Sigmoid colon (tissue), 6 donors: ENCODE measurements at regions not wholly inside any gene's neighbourhood (a gene's known extent, or its start where the extent isn't known, plus 50 kb on each side); places are given as distances from the start of the nearest gene placed in this dataset.

Source experiments
- DNase-seq: peaks from one replicate; pipeline ENCODE4 v3.0.0-alpha.2; 2019
- H3K27ac ChIP-seq, 4 donors: fragments of 200-600 bp; sonication (generic); one replicate each; pipeline ENCODE4 v1.5.1; 2016 to 2019; ENCODE audit warnings: mild to moderate bottlenecking in 1 of 4
- H3K27me3 ChIP-seq, 3 donors: fragments of 200-600 bp; sonication (generic); one replicate each; pipeline ENCODE4 v1.5.1; 2019; ENCODE audit warnings: mild to moderate bottlenecking in 1 of 3
- H3K36me3 ChIP-seq, 4 donors: fragments of 200-600 bp; sonication (generic); one replicate each; pipeline ENCODE4 v1.5.1; 2016 to 2019
- H3K4me1 ChIP-seq, 4 donors: fragments of 200-600 bp; sonication (generic); one replicate each; pipeline ENCODE4 v1.5.1; 2017 to 2019
- H3K4me3 ChIP-seq, 4 donors: fragments of 200-600 bp; sonication (generic); one replicate each; pipeline ENCODE4 v1.5.1; 2017 to 2019; ENCODE audit warnings: mild to moderate bottlenecking in 2 of 4, moderate library complexity in 1 of 4
- H3K9me3 ChIP-seq, 4 donors: fragments of 200-600 bp in 3 of 4; sonication (generic) in 3 of 4; one replicate each; pipeline versions ENCODE4 v1.5.1 to v1.6.1; 2013 to 2019
- EP300 ChIP-seq, 4 donors: sonication (generic); formaldehyde crosslinking; IDR thresholded peaks; one replicate each; pipeline ENCODE4 v1.6.1; 2017; ENCODE audit warnings: antibody characterized with exemption in 4 of 4
- POLR2A ChIP-seq, 2 donors: fragments of 450-650 bp; IDR thresholded peaks; one replicate each; pipeline ENCODE4 v1.6.1; 2016; ENCODE audit warnings: antibody characterized with exemption in 2 of 2, mild to moderate bottlenecking in 2 of 2, moderate library complexity in 2 of 2
- POLR2AphosphoS5 ChIP-seq, 4 donors: sonication (generic); formaldehyde crosslinking; IDR thresholded peaks; one replicate each; pipeline ENCODE4 v1.6.1; 2017; ENCODE audit warnings: antibody characterized with exemption in 4 of 4
- WGBS, 2 donors: extraction: QIAGEN DNeasy Blood & Tissue Kit; methylation state at CpG; one replicate each; pipeline ENCODE4 v1.1.7; 2013; 5-methylcytosine and 5-hydroxymethylcytosine counted together
- intact Hi-C: fragments of 100-400 bp; cut with DNase I; formaldehyde crosslinking; loops from one replicate; pipeline ENCODE4 v1.15.1; 2023
- TF ChIP-seq, protein P1 (sequence below), 4 experiments: fragments of 450-650 bp in 3 of 4; fragments of 200-600 bp in 1 of 4; IDR thresholded peaks; one replicate each; pipeline ENCODE4 v1.5.1; 2016 to 2019; ENCODE audit warnings: antibody characterized with exemption in 4 of 4, mild to moderate bottlenecking in 3 of 4, moderate library complexity in 2 of 4
- donor health status: healthy with polysubstance abuse.
- donor health status: healthy.

DNA sequence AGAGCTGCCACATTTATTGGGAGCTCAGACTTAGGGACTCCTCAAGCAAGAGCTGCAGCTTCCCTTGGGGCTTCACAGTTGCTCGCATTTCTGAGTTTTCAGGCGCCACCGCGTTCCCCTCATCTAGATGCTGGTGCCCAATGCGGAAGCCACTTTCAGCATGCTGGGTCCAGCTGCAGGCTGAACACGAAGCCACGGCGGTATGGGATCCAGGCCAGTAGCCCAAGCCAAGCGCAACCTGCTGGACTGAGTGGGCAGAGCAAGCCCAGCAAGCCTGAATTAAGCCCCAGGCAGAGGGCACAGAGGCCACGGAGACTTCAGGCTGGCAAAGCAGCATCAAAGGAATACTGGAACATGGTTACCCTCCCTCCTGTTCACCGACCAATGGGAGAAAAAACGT, 391.5 kb downstream of the HTR1A start:
- no peaks in the 10 kb centered on the region for H3K4me1 ChIP-seq
- TF ChIP-seq, protein P1, sequence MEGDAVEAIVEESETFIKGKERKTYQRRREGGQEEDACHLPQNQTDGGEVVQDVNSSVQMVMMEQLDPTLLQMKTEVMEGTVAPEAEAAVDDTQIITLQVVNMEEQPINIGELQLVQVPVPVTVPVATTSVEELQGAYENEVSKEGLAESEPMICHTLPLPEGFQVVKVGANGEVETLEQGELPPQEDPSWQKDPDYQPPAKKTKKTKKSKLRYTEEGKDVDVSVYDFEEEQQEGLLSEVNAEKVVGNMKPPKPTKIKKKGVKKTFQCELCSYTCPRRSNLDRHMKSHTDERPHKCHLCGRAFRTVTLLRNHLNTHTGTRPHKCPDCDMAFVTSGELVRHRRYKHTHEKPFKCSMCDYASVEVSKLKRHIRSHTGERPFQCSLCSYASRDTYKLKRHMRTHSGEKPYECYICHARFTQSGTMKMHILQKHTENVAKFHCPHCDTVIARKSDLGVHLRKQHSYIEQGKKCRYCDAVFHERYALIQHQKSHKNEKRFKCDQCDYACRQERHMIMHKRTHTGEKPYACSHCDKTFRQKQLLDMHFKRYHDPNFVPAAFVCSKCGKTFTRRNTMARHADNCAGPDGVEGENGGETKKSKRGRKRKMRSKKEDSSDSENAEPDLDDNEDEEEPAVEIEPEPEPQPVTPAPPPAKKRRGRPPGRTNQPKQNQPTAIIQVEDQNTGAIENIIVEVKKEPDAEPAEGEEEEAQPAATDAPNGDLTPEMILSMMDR (IDR thresholded peaks at IDR 0.05), result no peak
- no peak for TF ChIP-seq POLR2A (IDR thresholded peaks at IDR 0.05)
- no peak for TF ChIP-seq EP300 (IDR thresholded peaks at IDR 0.05)
- TF ChIP-seq POLR2AphosphoS5 (IDR thresholded peaks at IDR 0.05), result no peak
- no peak for DNase-seq
- no peaks in the 10 kb centered on the region for H3K27me3 ChIP-seq
- 90 to 92% methylated on average over 12 of the region's 12 CpGs for WGBS, 2 donors
- H3K36me3 ChIP-seq, result no peaks in the 10 kb centered on the region
- H3K27ac ChIP-seq, result no peak overlapping the region
- no peaks in the 10 kb centered on the region for H3K9me3 ChIP-seq
- intact Hi-C loops, result no loop called here
- no peak overlapping the region for H3K4me3 ChIP-seq

DNA sequence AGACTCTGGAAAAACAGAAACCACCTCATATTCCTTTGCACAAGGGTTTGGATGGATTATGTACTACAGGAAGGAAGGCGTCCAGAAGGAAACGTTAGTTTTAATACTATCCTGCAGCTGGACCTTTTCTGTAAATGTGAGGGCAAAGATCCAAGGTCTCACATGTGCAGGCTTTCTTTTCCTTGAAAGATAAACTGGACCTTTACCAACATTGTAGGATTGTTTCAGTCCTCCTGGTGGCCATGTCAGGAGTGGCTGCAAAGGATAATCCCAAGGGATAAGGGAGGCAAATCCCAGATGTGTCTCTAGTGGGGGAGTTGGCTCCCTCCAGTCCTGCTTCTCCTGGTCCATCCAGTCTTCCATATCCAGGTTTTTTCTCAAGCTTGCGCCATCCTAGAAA, 397.5 kb downstream of the HTR1A start:
- WGBS, 2 donors, result 68 to 85% methylated on average over 3 of the region's 3 CpGs
- no peaks in the 10 kb centered on the region for H3K36me3 ChIP-seq
- no peaks in the 10 kb centered on the region for H3K27me3 ChIP-seq
- intact Hi-C loops, result no loop called here
- H3K27ac ChIP-seq, result no peak overlapping the region
- no peaks in the 10 kb centered on the region for H3K4me1 ChIP-seq
- no peak overlapping the region for H3K4me3 ChIP-seq
- TF ChIP-seq, protein P1 (IDR thresholded peaks at IDR 0.05), result no peak
- TF ChIP-seq EP300 (IDR thresholded peaks at IDR 0.05) (no peak), POLR2AphosphoS5 (IDR thresholded peaks at IDR 0.05) (no peak), POLR2A (IDR thresholded peaks at IDR 0.05) (no peak)
- no peak for DNase-seq
- H3K9me3 ChIP-seq, result peaks cover 0 to 9% (median 2%) of the 10 kb centered on the region in 4 donors

DNA sequence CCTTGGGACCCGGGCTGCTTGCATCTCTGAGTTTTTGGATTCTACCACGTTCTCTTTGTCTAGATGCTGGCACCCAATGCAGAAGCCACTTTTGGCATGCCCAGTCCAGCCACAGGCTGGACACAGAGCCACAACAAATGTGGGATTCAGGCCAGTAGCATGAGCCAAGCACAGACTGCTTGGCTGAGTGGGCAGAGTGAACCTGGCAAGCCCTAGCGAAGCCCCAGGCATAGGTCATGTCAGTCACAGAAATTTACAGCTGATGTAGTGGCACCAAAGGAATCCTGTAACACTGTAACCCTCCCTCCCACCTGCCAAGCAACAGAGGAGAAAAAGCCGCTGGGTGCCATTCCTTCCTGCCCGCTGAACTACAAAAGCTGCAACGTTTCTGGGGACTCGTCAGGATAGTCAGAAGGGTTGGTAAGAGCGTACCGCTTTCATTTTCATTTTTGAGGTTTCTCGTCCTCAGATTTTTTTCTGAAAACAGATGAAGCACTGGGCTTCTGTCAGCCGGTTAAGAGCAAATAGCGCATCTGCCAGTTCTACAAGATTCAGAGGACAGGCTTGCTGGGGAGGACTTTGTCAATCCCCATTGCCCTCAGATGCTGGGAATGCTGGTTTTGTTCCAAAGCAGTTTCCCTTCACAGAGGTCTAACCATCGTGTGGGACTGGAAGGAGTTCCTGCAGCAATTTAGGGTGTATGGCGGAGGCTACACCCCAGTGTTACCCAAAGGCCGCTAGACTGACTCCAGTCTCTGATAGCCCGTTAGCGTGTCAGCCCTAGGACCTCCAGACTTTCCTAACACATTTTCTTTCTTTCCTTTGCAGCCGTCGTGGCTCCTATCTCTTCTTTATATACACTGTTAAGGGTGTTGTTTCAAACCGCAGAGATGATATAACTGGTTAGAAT, 399.0 kb downstream of the HTR1A start:
- H3K27me3 ChIP-seq, result no peaks in the 10 kb centered on the region
- intact Hi-C loops, result no loop called here
- TF ChIP-seq POLR2AphosphoS5 (IDR thresholded peaks at IDR 0.05) (no peak), EP300 (IDR thresholded peaks at IDR 0.05) (no peak), POLR2A (IDR thresholded peaks at IDR 0.05) (no peak)
- TF ChIP-seq, protein P1 (IDR thresholded peaks at IDR 0.05), result no peak
- H3K36me3 ChIP-seq, result no peaks in the 10 kb centered on the region
- DNase-seq, result no peak
- H3K4me1 ChIP-seq, result no peaks in the 10 kb centered on the region
- WGBS, 2 donors, result 89 to 92% methylated on average over 20 of the region's 20 CpGs
- H3K27ac ChIP-seq, result no peak overlapping the region
- no peak overlapping the region for H3K4me3 ChIP-seq
- H3K9me3 ChIP-seq, result peaks cover 0 to 9% (median 2%) of the 10 kb centered on the region in 4 donors

DNA sequence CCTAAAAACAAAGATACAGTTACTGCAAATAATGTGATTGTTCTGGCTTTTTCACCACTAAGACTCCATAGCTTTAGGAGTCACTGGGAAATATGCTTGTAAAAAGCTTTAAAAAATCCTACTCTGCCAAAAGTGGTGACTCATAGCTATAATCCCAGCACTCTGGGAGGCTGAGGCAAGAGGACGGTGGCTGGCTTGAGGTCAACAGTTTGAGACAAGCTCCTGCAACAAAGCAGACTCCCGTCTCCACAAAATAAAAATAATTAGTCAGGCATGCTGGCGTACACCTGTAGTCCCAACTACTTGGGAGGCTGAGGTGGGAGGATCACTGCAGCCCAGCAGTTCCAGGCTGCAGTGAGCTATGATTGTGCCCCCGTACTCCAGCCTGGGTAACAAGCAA, 406.4 kb downstream of the HTR1A start:
- H3K36me3 ChIP-seq, result no peaks in the 10 kb centered on the region
- no peak overlapping the region for H3K4me3 ChIP-seq
- TF ChIP-seq, protein P1 (IDR thresholded peaks at IDR 0.05), result no peak
- TF ChIP-seq POLR2AphosphoS5 (IDR thresholded peaks at IDR 0.05) (no peak), POLR2A (IDR thresholded peaks at IDR 0.05) (no peak), EP300 (IDR thresholded peaks at IDR 0.05) (no peak)
- no peaks in the 10 kb centered on the region for H3K4me1 ChIP-seq
- DNase-seq, result no peak
- no peaks in the 10 kb centered on the region for H3K27me3 ChIP-seq
- WGBS, 2 donors, result 71 to 82% methylated on average over 4 of the region's 4 CpGs
- no peak overlapping the region for H3K27ac ChIP-seq
- intact Hi-C loops, result no loop called here
- no peaks in the 10 kb centered on the region for H3K9me3 ChIP-seq
